GM19438 (cell line): ENCODE measurements at regions not wholly inside any gene's neighbourhood (a gene's known extent, or its start where the extent isn't known, plus 50 kb on each side); places are given as distances from the start of the nearest gene placed in this dataset.
"Not testable (repeated sequence)": the region's sequence is repeated elsewhere in the genome, so short reads cannot be mapped to it uniquely, and the experiment has no call there.

Experiments
- ATAC-seq: cut with Tn5 transposase; IDR thresholded peaks from one replicate; pipeline ENCODE4 v1.9.1; 2021; ENCODE audit warnings: low read depth; ENCODE audit not compliant: unreplicated experiment

- no peak for ATAC-seq
Observed at GRCh38 chr5:125413496-125414274, 667.2 kb upstream of the ZNF608 start.

GRCh38 chr5:125415126-125415525, 668.7 kb upstream of the ZNF608 start:
- no peak for ATAC-seq

GRCh38 chr5:125416055-125416454, 669.6 kb upstream of the ZNF608 start:
- no peak for ATAC-seq

GRCh38 chr5:125421006-125421405, 674.6 kb upstream of the ZNF608 start:
- no peak for ATAC-seq

- no peak for ATAC-seq
Observed at GRCh38 chr5:125422342-125422741, 675.9 kb upstream of the ZNF608 start.

GRCh38 chr5:125424402-125425141, 678.1 kb upstream of the ZNF608 start:
- ATAC-seq: no peak

- ATAC-seq: no peak
Observed at GRCh38 chr5:125429498-125429897, 683.1 kb upstream of the ZNF608 start.

- ATAC-seq: no peak
Observed at GRCh38 chr5:125433457-125433856, 687.0 kb upstream of the ZNF608 start.

- ATAC-seq: no peak
Observed at GRCh38 chr5:125439243-125439642, 692.8 kb upstream of the ZNF608 start.

GRCh38 chr5:125440905-125441304, 694.5 kb upstream of the ZNF608 start:
- ATAC-seq: no peak

GRCh38 chr5:125446986-125447385, 700.5 kb upstream of the ZNF608 start:
- no peak for ATAC-seq

- no peak for ATAC-seq
Observed at GRCh38 chr5:125450771-125451170, 704.3 kb upstream of the ZNF608 start.

GRCh38 chr5:125451622-125452021, 705.2 kb upstream of the ZNF608 start:
- ATAC-seq: no peak

- ATAC-seq: no peak
Observed at GRCh38 chr5:125452991-125453390, 706.6 kb upstream of the ZNF608 start.

GRCh38 chr5:125455041-125455440, 708.6 kb upstream of the ZNF608 start:
- ATAC-seq: no peak

- ATAC-seq: not testable (repeated sequence)
Observed at GRCh38 chr5:125456005-125456404, 709.6 kb upstream of the ZNF608 start.

- ATAC-seq: no peak
Observed at GRCh38 chr5:125457617-125458016, 711.2 kb upstream of the ZNF608 start.

GRCh38 chr5:125458949-125459348, 712.5 kb upstream of the ZNF608 start:
- ATAC-seq: not testable (repeated sequence)

GRCh38 chr5:125461641-125462072, 715.2 kb upstream of the ZNF608 start:
- no peak for ATAC-seq

GRCh38 chr5:125463466-125464092, 717.1 kb upstream of the ZNF608 start:
- ATAC-seq: no peak

GRCh38 chr5:125464847-125465432, 718.5 kb upstream of the ZNF608 start:
- ATAC-seq: no peak
